Stomach (tissue), 8 donors: ENCODE measurements at regions not wholly inside any gene's neighbourhood (a gene's known extent, or its start where the extent isn't known, plus 50 kb on each side); places are given as distances from the start of the nearest gene placed in this dataset.

Experiments used
- DNase-seq, 2 donors: peaks; one replicate each; pipeline versions ENCODE4 v3.0.0 to v3.0.0-alpha.2; 2013 to 2019
- H3K27ac ChIP-seq, 5 donors: fragments of 200-600 bp in 4 of 5; sonication (generic) in 4 of 5; one replicate each; pipeline ENCODE4 v1.5.1; 2013 to 2019; ENCODE audit warnings: mild to moderate bottlenecking in 1 of 5, moderate library complexity in 1 of 5
- H3K27me3 ChIP-seq, 3 donors: fragments of 200-600 bp; sonication (generic); one replicate each; pipeline ENCODE4 v1.5.1; 2017 to 2019; ENCODE audit warnings: mixed run types in 1 of 3
- H3K36me3 ChIP-seq, 4 donors: fragments of 200-600 bp; sonication (generic); 1 replicate in 3 of 4; 2 replicates in 1 of 4; pipeline ENCODE4 v1.5.1; 2016 to 2019
- H3K4me1 ChIP-seq, 4 donors: fragments of 200-600 bp; sonication (generic); one replicate each; pipeline ENCODE4 v1.5.1; 2016 to 2019
- H3K4me3 ChIP-seq, 4 donors: fragments of 200-600 bp; sonication (generic) in 3 of 4; one replicate each; pipeline ENCODE4 v1.5.1; 2016 to 2019; ENCODE audit warnings: mild to moderate bottlenecking in 1 of 4
- H3K9me3 ChIP-seq, 4 donors: fragments of 200-600 bp; sonication (generic); one replicate each; pipeline ENCODE4 v1.5.1; 2016 to 2019
- CTCF ChIP-seq, 7 experiments: fragments of 450-650 bp in 4 of 7; fragments of 200-600 bp in 3 of 7; sonication (generic) in 3 of 7; IDR thresholded peaks; one replicate each; pipeline ENCODE4 v1.5.1; 2016 to 2019; ENCODE audit warnings: antibody characterized with exemption in 7 of 7, control low read depth in 2 of 7, mild to moderate bottlenecking in 1 of 7
- EP300 ChIP-seq: sonication (generic); formaldehyde crosslinking; IDR thresholded peaks from one replicate; pipeline ENCODE4 v1.6.1; 2017; ENCODE audit warnings: antibody characterized with exemption
- POLR2A ChIP-seq, 4 donors: fragments of 450-650 bp; IDR thresholded peaks; one replicate each; pipeline ENCODE4 v1.6.1; 2016; ENCODE audit warnings: antibody characterized with exemption in 4 of 4, control low read depth in 2 of 4, mild to moderate bottlenecking in 1 of 4, moderate library complexity in 1 of 4
- POLR2AphosphoS5 ChIP-seq, 3 donors: sonication (generic); formaldehyde crosslinking; IDR thresholded peaks; one replicate each; pipeline ENCODE4 v1.6.1; 2016; ENCODE audit warnings: antibody characterized with exemption in 3 of 3
- WGBS, 5 donors: extraction: QIAGEN DNeasy Blood & Tissue Kit in 3 of 5; methylation state at CpG; one replicate each; pipeline versions ENCODE4 v1.1.5 to v1.1.7; 2013 to 2018; 5-methylcytosine and 5-hydroxymethylcytosine counted together
- intact Hi-C: fragments of 100-400 bp; cut with DNase I; formaldehyde crosslinking; loops from one replicate; pipeline ENCODE4 v1.15.1; 2023; ENCODE audit warnings: low total_unique reads
- donor health status: healthy with polysubstance abuse.
- donor health status: Bipolar disorder and iron deficiency.
- donor health status: healthy.

GRCh38 chr1:170291516-170291915 lies 145.8 kb downstream of the NTMT2 start:
- Histone ChIP-seq H3K27me3 (no peaks in the 10 kb centered on the region), H3K9me3 (no peaks in the 10 kb centered on the region), H3K4me1 (no peaks in the 10 kb centered on the region), H3K36me3 (no peaks in the 10 kb centered on the region), H3K4me3 (no peak overlapping the region), H3K27ac (no peak overlapping the region)
- intact Hi-C loops, result no loop called here
- DNase-seq, result no peak
- TF ChIP-seq EP300 (no peak), POLR2AphosphoS5 (IDR thresholded peaks at IDR 0.05) (no peak), POLR2A (IDR thresholded peaks at IDR 0.05) (no peak), CTCF (IDR thresholded peaks at IDR 0.05) (no peak)
- 74 to 87% (median 81%) methylated on average over 4 of the region's 4 CpGs for WGBS, 5 donors

GRCh38 chr1:170296211-170296610 lies 150.5 kb downstream of the NTMT2 start:
- no peak for TF ChIP-seq CTCF (IDR thresholded peaks at IDR 0.05)
- no peak for TF ChIP-seq POLR2A (IDR thresholded peaks at IDR 0.05)
- TF ChIP-seq EP300, result no peak
- TF ChIP-seq POLR2AphosphoS5 (IDR thresholded peaks at IDR 0.05), result no peak
- no peak for DNase-seq
- H3K36me3 ChIP-seq, result no peaks in the 10 kb centered on the region
- H3K4me3 ChIP-seq, result no peak overlapping the region
- no peaks in the 10 kb centered on the region for H3K4me1 ChIP-seq
- WGBS, 5 donors, result 40 to 56% (median 45%) methylated on average over 3 of the region's 3 CpGs
- peaks cover 0 to 3% (median 0%) of the 10 kb centered on the region in 4 donors for H3K9me3 ChIP-seq
- H3K27me3 ChIP-seq, result no peaks in the 10 kb centered on the region
- intact Hi-C loops, result no loop called here
- no peak overlapping the region for H3K27ac ChIP-seq

- Histone ChIP-seq H3K4me1 (no peaks in the 10 kb centered on the region), H3K9me3 (peaks cover 0 to 3% (median 0%) of the 10 kb centered on the region in 4 donors), H3K27ac (no peak overlapping the region), H3K4me3 (no peak overlapping the region), H3K36me3 (no peaks in the 10 kb centered on the region), H3K27me3 (no peaks in the 10 kb centered on the region)
- intact Hi-C loops, result no loop called here
- TF ChIP-seq EP300 (no peak), POLR2AphosphoS5 (IDR thresholded peaks at IDR 0.05) (no peak), CTCF (IDR thresholded peaks at IDR 0.05) (no peak), POLR2A (IDR thresholded peaks at IDR 0.05) (no peak)
- DNase-seq, result no peak
- WGBS, 5 donors, result 54 to 75% (median 62%) methylated on average over 2 of the region's 2 CpGs
These were observed 150.9 kb downstream of the NTMT2 start for GRCh38 chr1:170296642-170297041.

- no peak overlapping the region for H3K27ac ChIP-seq
- no peaks in the 10 kb centered on the region for H3K4me1 ChIP-seq
- 66 to 79% (median 74%) methylated on average over 3 of the region's 3 CpGs for WGBS, 5 donors
- TF ChIP-seq POLR2A (IDR thresholded peaks at IDR 0.05) (no peak), EP300 (no peak), POLR2AphosphoS5 (IDR thresholded peaks at IDR 0.05) (no peak), CTCF (IDR thresholded peaks at IDR 0.05) (no peak)
- intact Hi-C loops, result no loop called here
- peaks cover 0 to 3% (median 0%) of the 10 kb centered on the region in 4 donors for H3K9me3 ChIP-seq
- no peaks in the 10 kb centered on the region for H3K36me3 ChIP-seq
- H3K27me3 ChIP-seq, result no peaks in the 10 kb centered on the region
- no peak overlapping the region for H3K4me3 ChIP-seq
- no peak for DNase-seq
These were observed 155.8 kb downstream of the NTMT2 start for GRCh38 chr1:170301596-170301995.
